ENCODE measurements at regions not wholly inside any gene's neighbourhood (a gene's known extent, or its start where the extent isn't known, plus 50 kb on each side); places are given as distances from the start of the nearest gene placed in this dataset.

DNA sequence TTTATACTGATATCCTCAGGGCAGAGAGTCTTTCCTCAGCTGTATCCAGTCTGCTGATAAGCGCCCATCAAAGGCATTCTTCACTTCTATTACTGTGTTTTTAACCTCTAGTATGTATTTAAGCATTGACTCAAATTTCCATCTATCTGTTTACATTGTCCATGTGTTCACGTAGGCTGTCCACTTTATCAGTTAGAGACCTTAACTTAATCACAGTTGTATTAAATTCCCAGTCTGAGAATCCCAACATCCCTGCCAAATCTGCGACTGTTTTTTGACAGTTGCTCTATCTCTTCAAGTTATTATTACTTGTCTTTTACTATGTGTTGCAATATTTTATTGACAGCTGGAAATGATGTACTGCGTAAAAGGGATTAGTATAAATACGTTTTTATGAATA is 1613.7 kb upstream of the MIR17HG start:
- DNase-seq (ENCODE audit: low spot score): no peak

DNA sequence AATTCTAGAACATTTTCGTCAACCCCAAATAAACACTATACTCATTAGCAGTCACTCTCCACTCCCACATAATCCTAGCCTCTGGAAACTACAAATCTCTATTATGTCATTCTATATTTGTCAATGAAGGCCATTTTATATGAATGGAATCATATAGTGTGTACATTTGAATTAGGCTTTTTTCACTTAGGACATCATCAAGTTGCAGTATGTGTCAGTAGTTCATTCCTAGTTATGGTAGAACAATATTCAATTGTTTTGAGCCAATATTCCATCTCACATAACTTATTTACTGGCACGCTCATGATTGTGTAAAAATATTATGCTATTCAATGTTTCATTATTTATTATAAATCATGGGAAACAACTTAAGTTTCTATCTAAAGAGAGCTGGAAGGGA is 1610.4 kb upstream of the MIR17HG start:
- no peak for DNase-seq (ENCODE audit: low spot score)

DNA sequence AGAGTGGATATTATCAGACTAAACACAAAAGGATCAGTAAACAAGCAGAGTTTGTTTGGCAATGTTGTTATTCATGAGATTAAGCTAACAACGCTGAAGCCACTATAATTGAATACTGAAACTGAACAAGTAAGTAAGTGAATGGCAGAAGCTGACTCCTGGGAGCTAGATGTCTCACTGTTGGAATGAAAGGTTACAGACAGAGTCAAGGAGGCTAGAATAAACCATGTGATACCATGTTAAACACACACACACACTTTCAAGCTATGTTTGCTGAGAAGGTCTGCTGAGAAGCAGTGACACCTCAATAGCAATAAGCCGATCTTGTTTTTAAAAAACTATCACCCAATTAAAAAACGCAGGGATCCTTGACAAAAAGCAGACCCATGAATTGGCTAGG is 1609.4 kb upstream of the MIR17HG start:
- no peak for DNase-seq (ENCODE audit: low spot score)

DNA sequence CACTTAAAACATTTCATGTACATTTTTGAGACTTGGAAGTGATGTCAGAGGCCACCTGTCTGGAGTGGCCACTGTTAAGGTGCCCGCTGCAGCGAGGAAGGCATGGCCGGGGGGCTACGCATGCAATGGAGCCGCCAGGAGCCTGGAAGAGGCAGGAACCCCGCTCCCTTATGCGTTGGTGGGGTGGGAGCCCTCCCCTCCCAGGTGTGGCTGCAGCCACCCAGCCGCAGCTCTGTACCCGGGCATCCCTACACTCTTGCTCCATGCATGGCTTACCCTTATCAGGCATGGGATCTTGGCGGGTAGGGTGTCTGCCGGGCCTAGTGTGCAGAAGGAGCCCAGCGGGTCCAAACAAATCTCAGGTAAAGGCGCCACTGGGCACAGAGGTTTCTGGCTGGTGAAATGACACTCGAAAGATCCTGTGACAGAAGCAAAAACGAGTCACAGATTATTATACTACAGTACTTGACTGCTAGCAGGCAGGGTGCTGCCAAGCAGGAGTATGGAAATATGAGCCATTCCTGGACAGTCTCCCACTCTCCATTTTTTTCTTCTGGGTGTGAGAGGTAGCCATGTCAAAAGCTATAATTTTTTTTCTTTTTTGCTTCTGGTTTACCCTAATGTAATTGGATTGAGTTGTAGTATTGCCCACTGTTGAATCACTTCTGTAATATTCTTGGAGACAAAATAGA is 1606.3 kb upstream of the MIR17HG start:
- no peak for DNase-seq (ENCODE audit: low spot score)

DNA sequence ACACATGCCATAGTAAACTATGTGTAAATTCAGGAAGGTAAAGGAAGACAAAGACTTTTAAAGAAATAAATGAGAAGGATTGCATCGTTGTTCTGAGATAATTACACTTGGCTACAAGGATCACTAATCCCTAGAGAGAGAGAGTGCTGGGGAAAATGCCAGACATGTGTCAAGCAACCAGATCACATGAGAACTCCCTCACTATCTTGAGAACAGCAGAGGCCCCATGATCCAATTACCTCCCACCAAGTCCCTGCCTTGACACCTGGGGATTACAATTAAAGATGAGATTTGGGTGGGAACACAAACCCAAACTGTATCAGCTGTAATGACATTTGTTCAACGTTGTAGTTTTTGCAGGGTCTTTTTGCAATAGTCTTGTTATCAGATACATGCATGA is 1600.9 kb upstream of the MIR17HG start:
- DNase-seq (ENCODE audit: low spot score): no peak

DNA sequence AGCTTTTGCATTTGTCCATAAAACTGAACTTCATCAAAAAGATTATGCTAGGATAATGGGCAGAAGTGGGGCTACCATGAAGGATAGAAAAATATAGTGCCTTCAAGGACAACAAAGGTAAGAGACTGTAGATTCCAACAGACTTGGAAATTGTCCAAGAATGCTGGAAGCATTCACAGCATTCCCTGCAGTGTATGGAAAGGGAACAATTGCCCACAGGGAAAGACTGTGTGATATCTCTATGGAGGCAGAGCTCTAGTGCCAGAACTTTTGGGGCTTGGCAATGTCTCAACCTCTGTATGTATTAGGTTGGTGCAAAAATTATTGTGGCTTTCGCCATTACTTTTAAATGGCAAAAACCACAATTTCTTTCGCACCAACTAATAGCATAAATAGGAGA is 1598.8 kb upstream of the MIR17HG start:
- DNase-seq (ENCODE audit: low spot score): no peak

DNA sequence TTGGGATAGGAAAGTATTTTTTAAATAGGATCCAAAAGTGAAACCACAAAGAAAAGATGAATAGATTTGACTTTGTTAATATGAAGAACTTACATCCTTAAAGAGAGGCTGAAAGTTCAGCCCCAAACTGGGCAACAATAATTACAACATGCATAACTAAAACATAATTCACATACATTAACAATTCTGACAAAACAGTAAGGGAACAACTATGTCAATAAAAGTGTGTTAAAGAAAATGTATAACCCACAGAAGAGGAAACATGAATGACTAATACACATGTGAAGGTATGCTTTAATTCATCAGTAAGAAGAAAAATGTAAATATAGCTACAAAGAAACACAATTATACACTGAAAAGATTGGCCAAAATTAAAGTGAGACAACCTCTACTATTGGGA is 1597.6 kb upstream of the MIR17HG start:
- DNase-seq (ENCODE audit: low spot score): no peak

DNA sequence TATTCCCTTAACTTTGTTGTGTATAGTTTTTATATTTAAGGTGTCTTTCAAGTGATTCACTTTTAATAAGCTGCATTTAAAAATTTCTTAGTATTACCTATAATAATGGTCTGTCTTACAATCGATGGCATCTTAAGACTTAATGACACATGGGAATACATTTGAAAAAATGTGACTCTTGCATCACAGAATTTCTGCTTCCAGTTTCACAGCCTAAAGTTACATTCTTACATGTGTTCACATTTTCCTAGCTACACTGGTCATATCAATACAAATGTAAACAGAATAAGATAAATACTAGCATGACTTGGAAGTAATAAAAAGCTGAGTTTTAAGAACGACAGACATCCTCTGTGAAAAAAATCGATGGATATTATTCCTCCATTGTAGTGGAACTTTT is 1597.1 kb upstream of the MIR17HG start:
- DNase-seq (ENCODE audit: low spot score): no peak

DNA sequence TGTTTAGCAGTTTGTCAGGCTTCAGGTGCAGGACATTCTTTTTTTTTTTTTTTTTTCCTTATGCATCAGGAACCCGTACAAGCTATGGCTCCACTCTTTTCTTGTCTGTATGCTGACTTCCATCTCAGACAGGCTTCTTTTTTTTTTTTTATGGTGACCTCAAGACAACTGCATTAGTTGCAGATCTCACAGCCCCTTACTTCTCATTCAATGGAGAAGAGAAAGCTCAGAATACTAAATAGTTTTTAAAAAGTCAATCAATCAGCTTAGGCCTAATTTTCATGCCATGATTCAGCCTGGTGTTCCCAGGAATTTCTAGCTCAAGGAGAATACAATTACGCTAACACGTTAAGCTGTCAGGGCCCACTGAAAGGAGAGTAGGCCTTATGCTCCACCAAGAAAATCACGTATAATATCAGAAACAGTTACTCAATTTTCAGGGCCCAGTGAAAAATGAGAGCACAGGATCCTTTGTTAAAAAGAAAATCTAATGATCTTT is 1596.0 kb upstream of the MIR17HG start:
- no peak for DNase-seq (ENCODE audit: low spot score)

DNA sequence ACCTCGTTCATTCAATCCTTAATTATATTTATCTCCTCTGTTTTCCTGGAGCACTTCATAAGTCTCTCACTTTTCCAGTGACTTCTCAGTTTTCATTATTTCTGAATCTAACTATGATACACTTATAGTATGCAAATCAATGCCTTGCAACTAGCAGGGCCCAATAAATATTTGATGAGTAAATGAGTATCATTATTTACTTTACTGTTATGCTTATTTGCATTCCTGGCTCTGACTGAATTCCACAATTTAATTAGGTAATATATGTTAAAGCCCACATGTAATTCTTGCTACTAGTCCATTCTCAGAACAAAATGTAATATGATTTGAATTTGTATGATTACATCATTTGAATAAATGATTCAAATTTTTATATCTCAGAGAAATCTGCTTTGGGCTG is 1595.1 kb upstream of the MIR17HG start:
- no peak for DNase-seq (ENCODE audit: low spot score)

DNA sequence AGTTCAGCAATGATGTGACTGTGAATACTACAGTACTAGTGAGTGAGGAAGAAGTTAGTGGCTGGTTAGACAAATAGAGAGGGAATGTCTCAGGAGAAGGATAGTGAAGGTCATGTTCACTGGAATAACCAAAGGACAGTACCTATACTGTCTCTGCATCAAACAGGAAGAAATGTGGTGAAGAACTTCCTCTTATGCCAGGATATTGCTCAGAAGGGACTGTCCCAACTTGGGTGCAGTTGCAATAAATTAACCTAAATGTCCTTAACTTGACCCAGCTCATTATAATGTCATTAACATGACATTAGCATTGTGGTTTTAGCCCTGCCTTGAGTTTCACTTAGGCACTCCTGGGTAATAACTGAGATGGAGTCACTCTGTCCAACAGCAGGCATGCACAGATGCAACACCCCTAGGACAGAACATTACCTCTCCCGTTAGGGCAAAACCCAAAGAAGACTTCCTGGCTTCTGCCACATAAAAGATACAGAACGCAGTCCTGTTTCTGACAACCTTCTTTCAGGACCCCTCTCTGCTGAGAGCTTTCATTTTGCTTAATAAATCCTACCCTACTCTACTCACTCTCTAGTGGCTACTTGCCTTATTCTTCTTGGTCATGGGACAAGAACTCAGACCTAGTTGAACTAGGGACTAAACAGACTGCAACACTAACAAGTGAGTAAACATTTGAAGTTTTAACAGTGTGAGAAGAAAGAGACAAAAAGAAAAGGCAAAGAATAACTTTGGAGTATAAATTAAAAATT is 1591.6 kb upstream of the MIR17HG start:
- no peak for DNase-seq (ENCODE audit: low spot score)

DNA sequence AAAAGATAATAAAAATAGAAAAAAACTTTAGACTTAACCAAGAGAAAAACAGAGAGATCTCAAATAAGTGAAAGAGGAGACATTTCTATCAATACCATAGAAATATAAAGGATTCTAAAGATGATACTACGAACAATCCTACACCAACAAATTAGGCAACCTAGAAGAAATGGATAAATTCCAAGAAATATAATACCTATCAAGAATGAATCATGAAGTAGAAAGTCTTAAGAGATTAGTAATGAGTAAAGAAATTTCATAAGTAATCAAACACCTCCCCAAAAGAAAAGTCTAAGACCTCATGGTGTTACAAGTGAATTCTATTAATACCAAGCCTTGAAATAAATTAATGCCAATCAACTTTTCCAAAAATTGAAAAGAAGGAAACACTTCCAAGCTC is 1584.5 kb upstream of the MIR17HG start:
- no peak for DNase-seq (ENCODE audit: low spot score)

DNA sequence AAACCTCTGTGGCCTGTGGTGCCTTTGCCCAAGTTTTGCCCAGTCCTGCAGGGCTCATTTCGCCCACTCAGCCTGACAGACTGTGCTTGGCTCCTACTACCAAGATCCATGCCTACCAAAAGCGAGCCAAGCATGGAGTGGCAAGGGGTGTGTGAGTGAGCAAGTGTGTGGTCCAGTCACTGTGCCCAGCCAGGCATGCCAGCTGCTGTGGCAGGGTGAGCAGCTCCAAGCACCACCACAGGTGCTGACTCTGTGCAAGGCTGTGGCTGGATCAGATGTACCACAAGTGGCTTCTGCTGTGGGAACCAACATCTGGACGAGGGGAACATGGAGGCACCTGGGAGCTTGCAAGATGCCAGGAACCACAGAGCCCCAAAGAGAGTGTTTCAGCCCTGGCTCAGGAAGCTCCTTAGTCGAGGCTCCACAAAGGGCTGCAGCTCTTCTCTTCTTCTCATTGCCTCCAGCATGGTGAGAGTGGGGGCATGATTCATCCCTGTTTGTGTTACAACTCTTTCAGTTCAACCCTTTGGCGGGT is 1564.2 kb upstream of the MIR17HG start:
- DNase-seq (ENCODE audit: low spot score): no peak

DNA sequence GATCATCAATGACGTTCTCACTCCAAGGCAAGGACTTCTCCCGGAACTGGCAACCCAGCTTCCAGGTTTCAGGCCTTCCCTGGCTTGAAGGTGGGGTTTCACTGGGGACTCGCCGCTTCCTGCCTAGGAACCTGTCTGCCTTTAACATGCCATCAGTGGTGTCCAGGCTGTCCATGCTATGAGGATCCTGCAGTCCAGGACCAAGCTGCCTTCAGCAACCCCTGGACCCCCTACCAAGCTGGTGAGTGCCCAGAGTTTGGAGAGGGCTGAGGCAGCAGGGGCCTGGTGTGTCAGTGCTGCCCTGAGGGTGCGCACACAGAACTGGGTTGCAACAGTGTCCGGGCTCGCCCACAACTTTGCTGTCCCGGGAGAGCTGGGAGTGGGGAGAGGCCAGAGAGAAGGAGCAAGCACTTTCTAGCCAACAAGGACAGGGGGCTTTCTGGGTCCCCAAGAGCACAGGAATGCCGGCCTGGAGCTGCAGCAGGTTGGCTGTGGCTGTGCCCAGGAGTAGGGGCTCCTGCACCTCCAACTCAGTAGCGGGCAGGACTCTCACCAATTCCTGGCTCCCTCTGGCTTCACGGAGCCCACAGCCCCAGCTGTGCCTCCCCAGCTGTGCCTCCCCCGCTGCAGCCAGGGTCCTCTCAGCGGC is 1563.2 kb upstream of the MIR17HG start:
- DNase-seq (ENCODE audit: low spot score): no peak

DNA sequence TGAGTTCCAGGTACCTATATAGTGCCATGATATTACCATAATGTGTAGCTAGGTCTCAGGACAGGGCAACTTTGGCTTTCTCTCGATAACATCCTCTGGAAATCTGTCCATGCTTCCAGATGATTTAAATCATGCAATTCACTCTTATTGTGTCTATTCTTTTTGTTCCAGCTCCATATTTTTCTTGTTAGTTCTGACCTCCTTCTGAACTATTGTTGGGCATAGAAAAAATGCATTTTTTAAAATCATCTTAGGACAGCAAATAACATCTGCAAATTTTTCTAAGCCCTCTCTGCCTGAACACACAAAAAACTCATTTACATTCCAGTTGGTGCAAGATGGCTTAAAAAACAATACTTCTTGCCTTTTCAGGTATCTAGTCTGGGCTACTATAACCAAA is 1561.0 kb upstream of the MIR17HG start:
- no peak for DNase-seq (ENCODE audit: low spot score)

DNA sequence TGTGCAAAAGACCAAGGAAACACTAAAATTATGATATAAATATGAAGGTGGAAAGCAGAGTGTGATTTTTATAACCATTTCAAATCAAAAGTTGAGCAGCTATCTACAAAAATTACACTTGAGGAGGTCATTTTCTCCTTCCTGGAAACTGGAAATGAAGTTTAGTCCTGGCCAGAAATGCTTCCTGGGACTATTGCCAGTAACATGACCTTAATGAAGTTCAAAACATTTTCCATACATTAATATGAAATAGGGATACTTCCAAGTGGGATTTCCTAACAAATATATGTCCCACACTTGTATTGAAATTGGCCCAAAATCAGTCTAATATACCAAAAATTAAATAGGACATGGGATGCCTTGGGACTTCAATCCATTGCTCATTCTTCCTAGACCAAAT is 1556.8 kb upstream of the MIR17HG start:
- DNase-seq (ENCODE audit: low spot score): no peak

DNA sequence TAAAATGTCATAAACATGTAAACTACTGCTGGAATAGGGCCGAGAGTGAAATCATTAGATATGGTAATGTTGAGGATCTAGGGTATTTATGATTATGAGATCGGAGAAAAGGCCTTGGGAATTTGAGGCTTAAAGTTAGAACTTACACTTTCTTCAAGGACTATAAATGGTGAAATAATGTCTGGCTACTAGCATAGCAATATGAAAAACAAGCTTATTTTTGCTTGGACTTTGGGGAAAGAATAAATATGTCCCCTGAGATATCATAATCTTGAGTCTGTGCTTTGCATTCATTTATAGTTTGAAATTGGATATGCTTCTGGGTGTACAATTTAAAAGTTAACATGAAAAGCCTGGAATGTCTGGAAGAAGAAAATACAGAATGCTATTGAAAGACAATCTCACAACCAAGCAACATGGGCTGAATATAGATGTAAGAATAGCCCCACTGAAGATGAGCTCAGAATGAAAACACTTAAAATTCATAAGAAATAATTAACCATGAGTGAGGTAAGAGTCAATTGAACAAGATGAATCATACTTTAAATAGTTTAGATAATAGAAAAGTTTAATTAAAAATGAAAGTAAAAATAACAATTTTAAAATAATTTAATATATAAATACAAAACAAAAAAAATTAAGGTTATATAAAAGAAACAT is 1555.4 kb upstream of the MIR17HG start:
- no peak for DNase-seq (ENCODE audit: low spot score)

DNA sequence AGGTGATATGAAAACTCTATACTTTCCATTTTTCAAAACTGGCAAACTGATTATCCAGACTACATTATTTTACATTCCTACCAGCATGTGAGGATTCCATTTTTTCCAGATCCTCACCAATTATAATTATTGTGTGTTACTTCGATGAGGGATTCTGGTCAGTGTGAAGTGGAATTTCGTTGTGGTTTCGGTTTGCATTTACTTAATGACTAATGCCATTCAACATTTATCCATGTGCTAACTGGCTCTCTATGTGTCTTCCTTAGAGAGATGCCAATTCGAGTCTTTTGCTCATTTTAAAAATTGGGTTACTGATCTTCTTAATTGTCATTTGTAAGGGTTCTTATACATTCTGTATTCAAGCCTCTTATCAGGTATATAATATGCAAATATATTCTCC is 1551.3 kb upstream of the MIR17HG start:
- no peak for DNase-seq (ENCODE audit: low spot score)

DNA sequence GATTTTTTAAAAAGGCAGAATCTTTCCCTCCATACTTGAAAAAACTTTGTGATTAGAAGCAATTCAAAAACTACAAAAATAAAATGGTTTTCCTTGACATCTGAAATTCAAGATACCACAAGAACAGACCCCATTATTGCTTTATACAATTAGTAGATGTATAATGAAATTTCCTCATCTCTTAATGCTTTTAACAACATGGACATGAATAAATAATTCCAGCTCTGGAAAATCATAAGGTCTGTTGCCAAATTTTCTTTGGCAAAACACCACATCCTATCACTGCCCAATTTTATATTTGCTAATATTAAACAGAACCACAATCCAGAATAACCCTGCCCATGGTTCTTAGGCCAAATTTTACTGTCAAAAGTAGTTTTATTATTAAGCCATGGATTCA is 1543.6 kb upstream of the MIR17HG start:
- DNase-seq (ENCODE audit: low spot score): no peak

DNA sequence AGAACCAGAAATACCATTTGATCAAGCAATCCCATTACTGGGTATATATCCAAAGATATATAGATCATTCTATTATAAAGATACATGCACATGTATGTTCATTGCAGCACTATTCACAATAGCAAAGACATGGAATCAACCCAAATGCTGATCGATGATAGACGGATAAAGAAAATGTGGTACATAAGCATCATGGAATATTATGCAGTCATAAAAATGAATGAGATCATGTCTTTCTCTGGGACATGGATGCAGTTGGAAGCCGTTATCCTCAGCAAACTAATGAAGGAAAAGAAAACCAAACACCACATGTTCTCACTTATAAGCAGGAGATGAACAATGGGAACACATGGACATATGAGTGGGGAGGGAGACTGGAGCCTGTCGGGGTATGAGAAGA is 1540.9 kb upstream of the MIR17HG start:
- no peak for DNase-seq (ENCODE audit: low spot score)

DNA sequence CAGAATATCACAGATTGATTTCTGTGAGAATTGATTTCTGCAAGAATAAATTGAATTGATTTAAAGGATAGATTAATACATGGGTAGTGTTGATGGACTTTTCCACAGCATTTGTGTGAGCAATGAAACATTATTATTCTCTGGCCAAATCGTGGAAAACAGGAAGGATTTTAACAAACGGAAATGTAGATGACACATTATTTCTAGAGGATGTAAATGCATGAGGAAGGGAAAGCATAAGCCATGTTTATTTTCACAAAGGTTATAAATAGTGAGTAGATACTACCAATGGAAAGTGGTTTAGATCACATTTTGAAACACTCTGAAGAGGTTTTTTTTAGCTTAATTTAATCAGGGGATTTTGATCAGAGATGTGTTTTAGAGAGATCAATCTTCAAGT is 1534.6 kb upstream of the MIR17HG start:
- DNase-seq (ENCODE audit: low spot score): no peak

DNA sequence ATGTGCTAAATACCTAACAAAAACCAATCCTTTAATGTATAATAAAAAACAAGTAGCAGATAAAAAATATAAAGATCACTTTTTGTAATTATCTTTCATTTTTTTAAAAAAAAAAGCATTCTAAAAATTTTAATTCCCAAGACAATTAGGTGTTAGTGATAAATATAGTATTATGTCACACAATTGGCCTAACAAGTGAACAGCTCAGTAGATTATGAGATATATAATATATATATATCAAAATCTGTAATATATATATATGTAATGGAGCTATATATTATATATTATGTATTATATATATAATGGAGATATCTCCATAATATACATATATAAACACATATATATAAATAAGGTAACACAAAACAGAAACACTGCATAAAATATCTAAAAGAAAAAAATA is 1531.1 kb upstream of the MIR17HG start:
- no peak for DNase-seq (ENCODE audit: low spot score)

DNA sequence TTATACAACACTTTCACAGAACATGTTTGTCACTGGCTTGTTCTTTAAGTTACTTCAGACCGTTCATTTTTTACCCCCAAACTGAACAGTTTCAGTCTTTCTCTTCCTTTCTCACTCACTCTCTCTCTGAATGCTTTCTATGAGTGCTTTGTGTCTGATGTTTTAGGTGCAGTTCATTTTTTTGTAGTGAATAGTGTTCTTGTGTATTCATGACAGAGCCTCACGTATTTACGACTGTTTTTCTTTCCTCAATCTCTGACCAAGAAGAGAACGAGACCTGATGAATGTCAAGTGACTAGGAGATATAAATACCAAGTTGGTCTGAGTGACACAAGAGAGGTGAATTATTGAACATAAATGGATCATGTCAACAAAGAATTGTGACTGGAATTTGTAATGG is 1525.0 kb upstream of the MIR17HG start:
- no peak for DNase-seq (ENCODE audit: low spot score)
